LHCN-M2 (cell line): ENCODE measurements at regions not wholly inside any gene's neighbourhood (a gene's known extent, or its start where the extent isn't known, plus 50 kb on each side); places are given as distances from the start of the nearest gene placed in this dataset.
"Not testable (repeated sequence)": the region's sequence is repeated elsewhere in the genome, so short reads cannot be mapped to it uniquely, and the experiment has no call there.

ENCODE experiments used
- DNase-seq: peaks from one replicate; pipeline ENCODE4 v3.0.0-alpha.2; 2012; ENCODE audit warnings: low read depth

- not testable (repeated sequence) for DNase-seq
Observed at GRCh38 chr11:55431541-55431940, 63.8 kb downstream of the OR4A15 start.

- peak; percentile 0 for DNase-seq
Observed at GRCh38 chr11:55457641-55458040, 89.9 kb downstream of the OR4A15 start.

DNA sequence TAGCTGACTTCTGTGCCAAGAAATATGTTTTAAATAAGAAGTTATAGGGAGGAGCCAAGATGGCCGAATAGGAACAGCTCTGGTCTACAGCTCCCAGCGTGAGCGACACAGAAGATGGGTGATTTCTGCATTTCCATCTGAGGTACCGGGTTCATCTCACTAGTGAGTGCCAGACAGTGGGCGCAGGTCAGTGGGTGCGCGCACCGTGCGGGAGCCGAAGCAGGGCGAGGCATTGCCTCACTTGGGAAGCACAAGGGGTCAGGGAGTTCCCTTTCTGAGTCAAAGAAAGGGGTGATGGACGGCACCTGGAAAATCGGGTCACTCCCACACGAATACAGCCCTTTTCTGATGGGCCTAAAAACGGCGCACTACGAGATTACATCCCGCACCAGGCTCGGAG, 92.1 kb downstream of the OR4A15 start:
- DNase-seq: not testable (repeated sequence)

DNA sequence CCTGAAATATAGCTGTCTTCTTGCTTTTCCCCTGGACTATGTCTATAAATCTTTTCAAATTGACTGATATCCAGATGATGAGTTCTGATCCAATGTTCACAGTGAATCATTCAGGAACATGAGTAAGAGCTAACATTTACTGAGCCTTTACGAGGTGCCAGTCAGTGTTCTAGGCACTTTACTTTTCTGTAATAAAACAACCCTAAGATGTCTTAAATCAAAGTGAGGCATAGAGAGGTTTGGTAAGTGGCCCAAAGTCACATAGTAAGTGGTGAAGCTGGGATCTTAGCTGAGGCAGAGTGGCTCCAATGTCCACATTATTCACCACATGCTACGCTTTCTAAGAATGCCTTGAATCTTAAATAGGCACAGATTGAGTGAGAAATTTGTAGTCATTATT, 79.9 kb upstream of the OR4C15 start:
- no peak for DNase-seq

GRCh38 chr11:55481416-55481815, 72.9 kb upstream of the OR4C15 start:
- DNase-seq: no peak

DNA sequence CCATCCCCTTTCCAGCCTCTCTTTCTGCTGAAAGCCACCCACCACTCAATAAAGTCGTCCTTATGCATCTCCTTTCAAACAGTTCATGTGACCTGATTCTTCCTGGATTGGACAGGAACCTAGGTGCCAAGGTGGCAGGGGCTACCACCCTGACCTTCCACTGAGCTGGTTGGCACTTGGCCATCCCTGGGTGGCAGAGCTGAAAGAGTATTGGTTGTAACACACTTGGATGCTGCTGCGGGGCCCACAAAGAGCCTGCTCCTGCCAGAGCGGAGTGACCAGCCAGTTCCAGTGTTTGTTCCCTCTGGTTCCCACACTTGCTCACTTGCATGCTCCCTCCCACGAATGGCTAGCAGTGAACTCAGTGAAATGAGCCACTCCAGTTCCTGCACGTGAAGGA, 57.2 kb upstream of the OR4C15 start:
- DNase-seq: no peak

DNA sequence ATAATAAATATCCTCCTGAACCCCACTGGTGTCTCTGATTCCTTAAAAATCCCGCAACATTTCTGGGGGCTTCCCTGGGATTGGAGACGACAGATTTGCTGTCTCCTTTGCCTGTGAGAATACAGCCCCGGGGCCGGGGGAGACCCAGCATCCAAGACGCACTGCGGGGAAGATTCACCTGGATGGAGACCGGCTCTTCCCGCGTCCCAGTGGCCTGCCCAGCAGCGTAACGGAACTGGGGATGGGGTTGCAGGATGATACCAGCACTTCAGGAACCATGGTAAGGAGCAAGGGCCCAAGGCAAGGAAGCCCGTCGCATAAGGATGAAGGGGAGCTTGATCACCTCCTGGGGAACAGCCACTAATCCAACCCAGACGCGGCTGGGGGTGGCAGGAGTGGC, 53.3 kb upstream of the OR4C15 start:
- no peak for DNase-seq

DNA sequence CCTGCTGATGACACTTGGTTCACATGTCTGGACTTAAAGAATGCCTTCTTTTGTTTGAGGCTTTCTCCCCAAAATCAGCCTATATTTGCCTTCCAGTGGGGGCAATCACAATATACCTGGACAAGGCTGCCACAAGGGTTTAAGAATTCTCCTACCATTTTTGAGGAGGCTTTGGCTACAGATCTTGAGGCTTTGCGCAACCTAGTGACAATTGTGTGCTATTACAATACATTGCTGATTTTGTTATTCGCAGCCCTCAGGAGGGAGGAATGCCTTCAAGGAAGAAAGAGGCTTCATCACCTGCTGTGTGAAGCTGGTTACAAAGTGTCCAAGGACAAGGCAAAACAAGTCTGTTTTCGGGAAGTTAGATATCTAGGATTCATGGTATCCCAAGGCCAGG, 50.8 kb upstream of the OR4C15 start:
- no peak for DNase-seq
